HEK293 (cell line): ENCODE measurements at regions not wholly inside any gene's neighbourhood (a gene's known extent, or its start where the extent isn't known, plus 50 kb on each side); places are given as distances from the start of the nearest gene placed in this dataset.

Experiments
- CTCF ChIA-PET: fragments of 350-600 bp; formaldehyde crosslinking; extraction: SDS; loops from one replicate; lab custom pipeline; 2021; ENCODE audit warnings: antibody characterized with exemption; lab: Yijun Ruan, JAX
- POLR2A ChIA-PET: fragments of 300-600 bp; formaldehyde crosslinking; extraction: SDS; loops from one replicate; lab custom pipeline; 2020; ENCODE audit warnings: antibody characterized with exemption, inconsistent platforms; lab: Yijun Ruan, JAX
- H3K27ac ChIP-seq: fragments of 200-500 bp; sonication (Bioruptor generic); 2 replicates; pipeline ENCODE4 v1.5.1; 2014; ENCODE audit warnings: low read depth, low read length, control low read depth, inconsistent platforms; ENCODE audit errors: extremely low read depth
- H3K36me3 ChIP-seq, 2 experiments: fragments of 200-500 bp in 1 of 2; sonication (Bioruptor generic) in 1 of 2; 1 replicate in 1 of 2; 2 replicates in 1 of 2; pipeline ENCODE4 v1.5.1; 2014 to 2017; ENCODE audit warnings: inconsistent platforms in 2 of 2, low read length in 2 of 2; ENCODE audit not compliant: control insufficient read depth in 2 of 2, insufficient read depth in 1 of 2
- H3K4me1 ChIP-seq: fragments of 200-500 bp; sonication (Bioruptor generic); 2 replicates; pipeline ENCODE4 v1.5.1; 2014; ENCODE audit warnings: mild to moderate bottlenecking, low read length, inconsistent platforms; ENCODE audit not compliant: control insufficient read depth, insufficient read depth
- H3K4me3 ChIP-seq: 2 replicates; pipeline ENCODE4 v1.5.1; 2011; ENCODE audit warnings: low read depth, mild to moderate bottlenecking, control low read depth, low read length, moderate library complexity
- H3K9me3 ChIP-seq: fragments of 200-500 bp; sonication (Bioruptor generic); 2 replicates; pipeline ENCODE4 v1.5.1; 2014; ENCODE audit warnings: low read depth, low read length, inconsistent platforms; ENCODE audit not compliant: control insufficient read depth, insufficient read depth
- IKZF3 ChIP-seq: fragments of 450-650 bp; IDR thresholded peaks from 2 replicates; pipeline ENCODE4 v1.5.0; 2018; ENCODE audit warnings: missing biosample characterization, mild to moderate bottlenecking, missing genetic modification characterization, moderate library complexity
- SETDB1 ChIP-seq: IDR thresholded peaks from one replicate; pipeline ENCODE4 v1.6.1; 2017; ENCODE audit warnings: mild to moderate bottlenecking, low read length, moderate library complexity, mixed read lengths; ENCODE audit not compliant: insufficient read length
- ZBTB20 ChIP-seq: fragments of 450-650 bp; formaldehyde crosslinking; IDR thresholded peaks from 2 replicates; pipeline ENCODE4 v1.5.1; 2016; ENCODE audit warnings: missing biosample characterization, missing genetic modification characterization
- ZBTB8A ChIP-seq: fragments of 450-650 bp; formaldehyde crosslinking; IDR thresholded peaks from 2 replicates; pipeline ENCODE4 v1.5.1; 2016; ENCODE audit warnings: missing biosample characterization, missing genetic modification characterization
- ZNF266 ChIP-seq: fragments of 450-650 bp; formaldehyde crosslinking; IDR thresholded peaks from 2 replicates; pipeline ENCODE4 v1.5.1; 2016; ENCODE audit warnings: missing biosample characterization, missing genetic modification characterization, low read depth
- ZNF274 ChIP-seq, 2 experiments: fragments of 200-500 bp in 1 of 2; fragments of 450-650 bp in 1 of 2; sonication (Bioruptor generic) in 1 of 2; formaldehyde crosslinking in 1 of 2; IDR thresholded peaks; 2 replicates each; pipeline versions ENCODE4 v1.5.1 to v1.6.1; 2014 to 2016; ENCODE audit warnings: borderline replicate concordance in 1 of 2, inconsistent platforms in 1 of 2, low read length in 1 of 2, missing biosample characterization in 1 of 2, missing genetic modification characterization in 1 of 2
- ZNF354C ChIP-seq: fragments of 450-650 bp; formaldehyde crosslinking; IDR thresholded peaks from 2 replicates; pipeline ENCODE4 v1.5.1; 2016; ENCODE audit warnings: missing biosample characterization, missing genetic modification characterization, low read depth, borderline replicate concordance
- ZNF626 ChIP-seq: fragments of 450-650 bp; sonication (Bioruptor Pico); formaldehyde crosslinking; IDR thresholded peaks from 2 replicates; pipeline ENCODE4 v1.5.1; 2018; ENCODE audit warnings: missing biosample characterization, missing genetic modification characterization, inconsistent platforms
- ZNF701 ChIP-seq: fragments of 450-650 bp; formaldehyde crosslinking; IDR thresholded peaks from 2 replicates; pipeline ENCODE4 v1.5.1; 2016; ENCODE audit warnings: missing biosample characterization, missing genetic modification characterization

- TF ChIP-seq ZBTB20 (tag by site-specific recombination), result no peak
- TF ChIP-seq ZNF701 (tag by site-specific recombination), result no peak
- TF ChIP-seq ZNF354C, result no peak
- no peak for TF ChIP-seq ZBTB8A (tag by site-specific recombination)
- no peak for TF ChIP-seq IKZF3 (tag by site-specific recombination)
- no peak for TF ChIP-seq ZNF266
These were observed 56.3 kb upstream of the GULP1 start (continued) for GRCh38 chr2:188235364-188235763.

GRCh38 chr2:188238386-188238785, 53.3 kb upstream of the GULP1 start:
- Histone ChIP-seq H3K4me3 (no peak overlapping the region), H3K9me3 (no peaks in the 10 kb centered on the region), H3K27ac (no peak overlapping the region), H3K36me3 (no peaks in the 10 kb centered on the region), H3K4me1 (no peaks in the 10 kb centered on the region)
- CTCF ChIA-PET, result interaction anchor here (0.6 kb wide), 1 partner anchor 940 kb away, joined by 3 read pairs; no protein-coding TSS in a partner anchor
- TF ChIP-seq SETDB1 (peak; percentile 94), ZNF274 (IDR thresholded peaks at IDR 0.05; ENCODE audit: low read length) (no peak), ZNF274 (tag by site-specific recombination; IDR thresholded peaks at IDR 0.05; ENCODE audit: borderline replicate concordance) (no peak), ZNF626 (tag by site-specific recombination) (peak; percentile 73; the same call in 1 of the 2 replicates)
- POLR2A ChIA-PET, result no interaction called here
